ENCODE measurements at regions not wholly inside any gene's neighbourhood (a gene's known extent, or its start where the extent isn't known, plus 50 kb on each side); places are given as distances from the start of the nearest gene placed in this dataset.

DNA sequence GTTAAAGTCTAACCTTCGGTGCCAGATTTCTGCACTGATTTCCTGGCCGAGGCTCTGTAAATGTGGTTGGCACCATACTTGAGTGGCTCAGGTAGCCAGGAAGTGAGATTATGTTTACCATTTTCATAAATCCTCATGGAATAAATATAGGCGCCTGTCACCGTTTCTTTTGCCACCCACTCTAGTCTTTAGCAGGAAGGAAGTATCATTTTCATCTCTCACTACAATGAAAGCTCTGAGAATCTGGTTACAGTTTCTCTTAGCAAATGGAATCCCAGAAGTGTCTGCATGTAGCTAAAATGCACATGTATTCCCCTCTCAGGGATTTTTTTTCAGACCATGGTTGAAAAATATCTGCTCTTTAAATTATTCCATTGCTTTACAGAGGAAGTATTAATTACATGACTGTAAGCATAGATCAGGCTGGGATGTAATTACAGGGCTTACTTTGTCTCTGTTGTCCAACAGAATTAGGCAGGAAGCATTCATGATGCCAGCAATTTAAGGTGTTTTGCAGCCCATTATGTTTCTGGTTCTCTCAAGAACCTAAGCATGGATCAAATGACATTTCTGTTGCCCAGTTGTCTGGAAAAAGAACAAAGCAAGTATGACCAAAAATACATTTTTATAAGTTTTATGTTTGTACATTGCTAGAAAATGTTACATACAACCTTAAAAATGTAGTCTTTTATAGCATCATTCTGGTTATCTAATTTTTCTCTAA, 221.7 kb upstream of the SPRY2 start:
- no peak for TF ChIP-seq CTCF (IDR thresholded peaks at IDR 0.05)
- H3K4me3 ChIP-seq (ENCODE audit: low read depth, low read length), result no peak overlapping the region
- no peak overlapping the region for H3K27ac ChIP-seq

DNA sequence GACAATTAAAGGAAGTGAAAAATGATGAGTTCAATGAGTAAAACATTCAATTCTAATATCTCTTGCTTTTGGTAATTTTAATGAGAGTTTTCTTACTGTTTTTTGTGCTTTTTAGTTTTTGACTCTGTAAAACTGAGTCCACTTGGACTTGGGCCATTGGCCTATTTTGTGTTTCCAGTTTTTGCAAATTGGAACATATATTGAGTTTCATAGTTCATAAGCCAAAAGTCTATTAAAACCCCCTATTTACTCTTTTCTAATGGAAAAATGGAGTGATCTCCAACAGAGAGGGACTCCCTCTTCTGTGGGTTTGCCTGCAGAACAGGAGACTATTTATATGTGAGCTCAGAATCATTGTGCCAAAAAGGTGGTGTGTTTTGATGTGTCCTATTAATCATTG, 219.7 kb upstream of the SPRY2 start:
- no peak overlapping the region for H3K4me3 ChIP-seq (ENCODE audit: low read depth, low read length)
- no peaks in the 10 kb centered on the region for H3K9me3 ChIP-seq (ENCODE audit: control insufficient read depth, low read length)
- no peak overlapping the region for H3K9ac ChIP-seq
- no peaks in the 10 kb centered on the region for H3K27me3 ChIP-seq (ENCODE audit: control insufficient read depth, insufficient read depth, low read length)
- no peak for TF ChIP-seq CTCF (IDR thresholded peaks at IDR 0.05)
- H3K4me1 ChIP-seq, result no peaks in the 10 kb centered on the region
- no peak overlapping the region for H3K4me2 ChIP-seq (ENCODE audit: low read length)
- no peaks in the 10 kb centered on the region for H3K36me3 ChIP-seq (ENCODE audit: control insufficient read depth, insufficient read depth, low read length)
- no peak overlapping the region for H2AFZ ChIP-seq
- no peaks in the 10 kb centered on the region for H3K79me2 ChIP-seq
- no peak overlapping the region for H3K27ac ChIP-seq

More for the DNA sequence above, 221.7 kb upstream of the SPRY2 start:
- Histone ChIP-seq H2AFZ (no peak overlapping the region), H3K79me2 (no peaks in the 10 kb centered on the region), H3K9ac (no peak overlapping the region), H3K4me2 (ENCODE audit: low read length) (no peak overlapping the region), H3K9me3 (ENCODE audit: control insufficient read depth, low read length) (no peaks in the 10 kb centered on the region), H3K27me3 (ENCODE audit: control insufficient read depth, insufficient read depth, low read length) (no peaks in the 10 kb centered on the region), H3K36me3 (ENCODE audit: control insufficient read depth, insufficient read depth, low read length) (no peaks in the 10 kb centered on the region), H3K4me1 (no peaks in the 10 kb centered on the region)

GRCh38 chr13:80559944-80560343, 219.0 kb upstream of the SPRY2 start:
- H3K4me3 ChIP-seq (ENCODE audit: low read depth, low read length), result no peak overlapping the region
- H3K9ac ChIP-seq, result no peak overlapping the region
- H2AFZ ChIP-seq, result no peak overlapping the region
- no peaks in the 10 kb centered on the region for H3K9me3 ChIP-seq (ENCODE audit: control insufficient read depth, low read length)
- H3K36me3 ChIP-seq (ENCODE audit: control insufficient read depth, insufficient read depth, low read length), result no peaks in the 10 kb centered on the region
- no peaks in the 10 kb centered on the region for H3K4me1 ChIP-seq
- no peak overlapping the region for H3K27ac ChIP-seq
- H3K79me2 ChIP-seq, result no peaks in the 10 kb centered on the region
- no peak overlapping the region for H3K4me2 ChIP-seq (ENCODE audit: low read length)
- no peaks in the 10 kb centered on the region for H3K27me3 ChIP-seq (ENCODE audit: control insufficient read depth, insufficient read depth, low read length)
- no peak for TF ChIP-seq CTCF (IDR thresholded peaks at IDR 0.05)

GRCh38 chr13:80558074-80558473, 217.1 kb upstream of the SPRY2 start:
- H3K4me1 ChIP-seq, result no peaks in the 10 kb centered on the region
- no peak overlapping the region for H3K4me3 ChIP-seq (ENCODE audit: low read depth, low read length)
- no peaks in the 10 kb centered on the region for H3K36me3 ChIP-seq (ENCODE audit: control insufficient read depth, insufficient read depth, low read length)
- no peak for TF ChIP-seq CTCF (IDR thresholded peaks at IDR 0.05)
- no peaks in the 10 kb centered on the region for H3K79me2 ChIP-seq
- H3K27ac ChIP-seq, result no peak overlapping the region
- no peaks in the 10 kb centered on the region for H3K9me3 ChIP-seq (ENCODE audit: control insufficient read depth, low read length)
- H2AFZ ChIP-seq, result no peak overlapping the region
- H3K27me3 ChIP-seq (ENCODE audit: control insufficient read depth, insufficient read depth, low read length), result no peaks in the 10 kb centered on the region
- H3K4me2 ChIP-seq (ENCODE audit: low read length), result no peak overlapping the region
- no peak overlapping the region for H3K9ac ChIP-seq
